IMR-90 (cell line): ENCODE measurements at regions not wholly inside any gene's neighbourhood (a gene's known extent, or its start where the extent isn't known, plus 50 kb on each side); places are given as distances from the start of the nearest gene placed in this dataset.

Experiments
- CHD1 ChIP-seq: IDR thresholded peaks from 2 replicates; pipeline ENCODE4 v1.6.1; 2012; ENCODE audit warnings: low read depth, low read length, improper control_type of control experiment
- CTCF ChIP-seq: conservative IDR thresholded peaks from 2 replicates; pipeline ENCODE4 v1.5.1; 2012; ENCODE audit warnings: mild to moderate bottlenecking, low read depth, low read length, improper control_type of control experiment
- FOS ChIP-seq: fragments of 150-350 bp; IDR thresholded peaks from 2 replicates; pipeline ENCODE4 v1.6.1; 2016; ENCODE audit warnings: low read depth, low read length
- MAFK ChIP-seq: IDR thresholded peaks from 2 replicates; pipeline ENCODE4 v1.6.1; 2012; ENCODE audit warnings: low read depth, low read length, improper control_type of control experiment
- MAZ ChIP-seq: IDR thresholded peaks from 2 replicates; pipeline ENCODE4 v1.6.1; 2012; ENCODE audit warnings: low read depth, mild to moderate bottlenecking, low read length, improper control_type of control experiment, moderate library complexity, borderline replicate concordance
- MXI1 ChIP-seq: IDR thresholded peaks from 2 replicates; pipeline ENCODE4 v1.6.1; 2012; ENCODE audit warnings: low read depth, mild to moderate bottlenecking, low read length, moderate library complexity, borderline replicate concordance
- POLR2A ChIP-seq: IDR thresholded peaks from 2 replicates; pipeline ENCODE4 v1.6.1; 2012; ENCODE audit warnings: mild to moderate bottlenecking, low read depth, low read length
- RAD21 ChIP-seq: IDR thresholded peaks from 2 replicates; pipeline ENCODE4 v1.6.1; 2012; ENCODE audit warnings: low read length, improper control_type of control experiment
- RFX5 ChIP-seq: IDR thresholded peaks from 2 replicates; pipeline ENCODE4 v1.8.0; 2012; ENCODE audit warnings: low read depth, mild to moderate bottlenecking, low read length, moderate library complexity
- SMC3 ChIP-seq: fragments of 150-350 bp; IDR thresholded peaks from 2 replicates; pipeline ENCODE4 v1.6.1; 2016; ENCODE audit warnings: low read depth, mild to moderate bottlenecking, antibody characterized with exemption, low read length, moderate library complexity
- USF2 ChIP-seq: fragments of 150-350 bp; IDR thresholded peaks from 2 replicates; pipeline ENCODE4 v1.6.1; 2017; ENCODE audit warnings: mild to moderate bottlenecking, antibody characterized with exemption, low read length, low read depth

- TF ChIP-seq POLR2A: no peak
- TF ChIP-seq MXI1: no peak
- no peak for TF ChIP-seq MAZ
- no peak for TF ChIP-seq FOS
- TF ChIP-seq USF2: no peak
- no peak for TF ChIP-seq RFX5
- no peak for TF ChIP-seq CTCF
- TF ChIP-seq CHD1: no peak
- TF ChIP-seq MAFK: no peak
- TF ChIP-seq RAD21: no peak
- no peak for TF ChIP-seq SMC3
Measured at GRCh38 chr2:145524303-145524702, 1004.4 kb upstream of the ZEB2 start.
